Ascending aorta (tissue), 2 donors: ENCODE measurements at regions not wholly inside any gene's neighbourhood (a gene's known extent, or its start where the extent isn't known, plus 50 kb on each side); places are given as distances from the start of the nearest gene placed in this dataset.
"Not testable (repeated sequence)": the region's sequence is repeated elsewhere in the genome, so short reads cannot be mapped to it uniquely, and the experiment has no call there.

Experiments used
- DNase-seq, 2 donors: peaks; one replicate each; pipeline ENCODE4 v3.0.0-alpha.2; 2019; ENCODE audit warnings: low spot score in 2 of 2
- H3K27ac ChIP-seq, 2 donors: fragments of 200-600 bp; sonication (generic); one replicate each; pipeline ENCODE4 v1.5.1; 2016 to 2017; ENCODE audit warnings: mild to moderate bottlenecking in 1 of 2
- H3K27me3 ChIP-seq: fragments of 200-600 bp; sonication (generic); one replicate; pipeline ENCODE4 v1.5.1; 2017
- H3K36me3 ChIP-seq, 2 donors: fragments of 200-600 bp; sonication (generic); one replicate each; pipeline ENCODE4 v1.5.1; 2016
- H3K4me1 ChIP-seq, 2 donors: fragments of 200-600 bp; sonication (generic); one replicate each; pipeline ENCODE4 v1.5.1; 2016 to 2017; ENCODE audit warnings: mild to moderate bottlenecking in 1 of 2
- H3K4me3 ChIP-seq, 2 donors: fragments of 200-600 bp; sonication (generic); one replicate each; pipeline ENCODE4 v1.5.1; 2016 to 2017; ENCODE audit warnings: mild to moderate bottlenecking in 1 of 2
- H3K9me3 ChIP-seq, 2 donors: fragments of 200-600 bp; sonication (generic); one replicate each; pipeline ENCODE4 v1.5.1; 2016
- CTCF ChIP-seq, 3 experiments: fragments of 200-600 bp in 2 of 3; fragments of 450-650 bp in 1 of 3; sonication (generic) in 2 of 3; IDR thresholded peaks; one replicate each; pipeline ENCODE4 v1.5.1; 2016 to 2019; ENCODE audit warnings: antibody characterized with exemption in 3 of 3, mild to moderate bottlenecking in 1 of 3, moderate library complexity in 1 of 3
- intact Hi-C: fragments of 100-400 bp; cut with DNase I; formaldehyde crosslinking; loops from one replicate; pipeline ENCODE4 v1.15.1; 2023

- TF ChIP-seq CTCF (IDR thresholded peaks at IDR 0.05) = no peak
- no peak for DNase-seq
- H3K36me3 ChIP-seq = no peaks in the 10 kb centered on the region
- no peak overlapping the region for H3K27ac ChIP-seq
- intact Hi-C loops = no loop called here
- H3K9me3 ChIP-seq = no peaks in the 10 kb centered on the region
- no peaks in the 10 kb centered on the region for H3K27me3 ChIP-seq
- H3K4me1 ChIP-seq = peaks cover 0 to 16% of the 10 kb centered on the region in 2 donors
- H3K4me3 ChIP-seq = no peak overlapping the region
Observed at GRCh38 chr12:104886418-104887401, 71.4 kb downstream of the SLC41A2 start.

GRCh38 chr12:104878858-104879257, 79.2 kb downstream of the SLC41A2 start:
- not testable (repeated sequence) for H3K9me3 ChIP-seq, H3K4me1 ChIP-seq, H3K36me3 ChIP-seq, H3K27me3 ChIP-seq, H3K27ac ChIP-seq, DNase-seq, H3K4me3 ChIP-seq
- intact Hi-C loops = loop anchor here (5.0 kb wide), 4 partner anchors 142 to 677 kb away; partner anchors contain the start of gene CHST11

- Histone ChIP-seq H3K27me3 (no peaks in the 10 kb centered on the region), H3K4me1 (peaks cover 0 to 2% of the 10 kb centered on the region in 2 donors), H3K9me3 (no peaks in the 10 kb centered on the region), H3K4me3 (no peak overlapping the region), H3K36me3 (no peaks in the 10 kb centered on the region), H3K27ac (no peak overlapping the region)
- intact Hi-C loops = loop anchor here (2.0 to 5.0 kb wide), 5 partner anchors 140 to 675 kb away; partner anchors contain the start of gene CHST11
- peak; percentile 46 to 83 (median 77) for TF ChIP-seq CTCF (IDR thresholded peaks at IDR 0.05)
- DNase-seq = no peak
Observed at GRCh38 chr12:104877103-104877705, 80.9 kb downstream of the SLC41A2 start.

- intact Hi-C loops = no loop called here
- peak overlapping the region; percentile 0 to 42 for H3K27ac ChIP-seq
- H3K4me1 ChIP-seq = peaks cover 0 to 11% of the 10 kb centered on the region in 2 donors
- DNase-seq = no peak
- TF ChIP-seq CTCF (IDR thresholded peaks at IDR 0.05) = no peak
- no peaks in the 10 kb centered on the region for H3K36me3 ChIP-seq
- no peaks in the 10 kb centered on the region for H3K9me3 ChIP-seq
- H3K4me3 ChIP-seq = no peak overlapping the region
- H3K27me3 ChIP-seq = no peaks in the 10 kb centered on the region
Observed at GRCh38 chr12:104873374-104873773, 84.7 kb downstream of the SLC41A2 start.

GRCh38 chr12:104870797-104871196, 87.3 kb downstream of the SLC41A2 start:
- Histone ChIP-seq H3K9me3 (no peaks in the 10 kb centered on the region), H3K27ac (peak overlapping the region in 1 of 2 donors; percentile 16), H3K4me3 (no peak overlapping the region), H3K36me3 (no peaks in the 10 kb centered on the region), H3K27me3 (no peaks in the 10 kb centered on the region), H3K4me1 (peaks cover 0 to 25% of the 10 kb centered on the region in 2 donors)
- DNase-seq = no peak
- TF ChIP-seq CTCF (IDR thresholded peaks at IDR 0.05) = no peak
- intact Hi-C loops = no loop called here

GRCh38 chr12:104866291-104866690, 91.8 kb downstream of the SLC41A2 start:
- Histone ChIP-seq H3K27me3 (no peaks in the 10 kb centered on the region), H3K4me1 (peaks cover 21 to 47% of the 10 kb centered on the region in 2 donors), H3K4me3 (peak overlapping the region in 1 of 2 donors; percentile 30), H3K36me3 (no peaks in the 10 kb centered on the region), H3K9me3 (no peaks in the 10 kb centered on the region), H3K27ac (peak overlapping the region; percentile 64 to 92)
- intact Hi-C loops = loop anchor here (5.0 kb wide), 1 partner anchor 194 kb away; no protein-coding TSS in a partner anchor
- DNase-seq = peak in 1 of 2 donors; percentile 66
- no peak for TF ChIP-seq CTCF (IDR thresholded peaks at IDR 0.05)
